H1 (cell line): ENCODE measurements at regions not wholly inside any gene's neighbourhood (a gene's known extent, or its start where the extent isn't known, plus 50 kb on each side); places are given as distances from the start of the nearest gene placed in this dataset.

Experiments
- CTCF ChIA-PET: fragments of 300-600 bp; sonication (Branson Sonifier 250); formaldehyde crosslinking; loops from one replicate; lab custom pipeline; 2021; ENCODE audit not compliant: partially characterized antibody; lab: Charles Lee
- POLR2A ChIA-PET: fragments of 300-600 bp; sonication (Branson Sonifier 250); formaldehyde crosslinking; loops from one replicate; lab custom pipeline; 2021; ENCODE audit warnings: inconsistent platforms; ENCODE audit not compliant: partially characterized antibody; lab: Charles Lee
- DNase-seq, 2 experiments: peaks; one replicate each; pipeline versions ENCODE4 v3.0.0 to v3.0.0-alpha.2; 2010 to 2022; ENCODE audit warnings: low spot score in 2 of 2, low read depth in 1 of 2, mixed read lengths in 1 of 2
- FAIRE-seq: peaks from 2 replicates; lab custom pipeline; 2011; peaks lifted over from hg19 to GRCh38; lab: Jason Lieb, UNC
- H2AFZ ChIP-seq: 2 replicates; pipeline ENCODE4 v1.8.1; 2012; ENCODE audit warnings: low read length, inconsistent platforms
- H2AK5ac ChIP-seq: 2 replicates; pipeline ENCODE4 v1.6.1; 2013; ENCODE audit warnings: low read depth, low read length
- H2BK120ac ChIP-seq: replicated peaks from 2 replicates; pipeline ENCODE3; 2013; ENCODE audit warnings: low read depth, low read length, inconsistent platforms
- H2BK12ac ChIP-seq: 2 replicates; pipeline ENCODE4 v1.6.1; 2013; ENCODE audit warnings: low read depth, low read length
- H2BK15ac ChIP-seq: 2 replicates; pipeline ENCODE4 v1.6.1; 2013; ENCODE audit warnings: low read length
- H2BK20ac ChIP-seq: 2 replicates; pipeline ENCODE4 v1.6.1; 2013; ENCODE audit warnings: low read length
- H2BK5ac ChIP-seq: 2 replicates; pipeline ENCODE4 v1.6.1; 2013; ENCODE audit warnings: low read depth, low read length
- H3K14ac ChIP-seq: 2 replicates; pipeline ENCODE4 v1.6.1; 2013; ENCODE audit warnings: inconsistent platforms; ENCODE audit not compliant: insufficient read length
- H3K18ac ChIP-seq: 2 replicates; pipeline ENCODE4 v1.6.1; 2013; ENCODE audit warnings: low read length; ENCODE audit errors: extremely low read depth
- H3K23ac ChIP-seq: 2 replicates; pipeline ENCODE4 v1.6.1; 2013; ENCODE audit warnings: inconsistent platforms; ENCODE audit not compliant: insufficient read length
- H3K23me2 ChIP-seq: 2 replicates; pipeline ENCODE4 v1.6.1; 2013; ENCODE audit warnings: low read depth, low read length
- H3K27ac ChIP-seq: 2 replicates; pipeline ENCODE4 v1.6.1; 2011; ENCODE audit warnings: low read depth, low read length, inconsistent platforms
- H3K27me3 ChIP-seq, 4 experiments: replicated peaks in 1 of 4; 1 replicate in 1 of 4; 2 replicates in 3 of 4; pipeline versions ENCODE4 v1.6.1 to v1.8.1; 2011 to 2013; ENCODE audit warnings: low read length in 3 of 4, mild to moderate bottlenecking in 3 of 4, inconsistent platforms in 2 of 4, mixed read lengths in 2 of 4, moderate library complexity in 1 of 4; ENCODE audit not compliant: control insufficient read depth in 3 of 4, insufficient read depth in 3 of 4; ENCODE audit errors: extremely low read depth in 1 of 4
- H3K36me3 ChIP-seq, 4 experiments: 2 replicates each; pipeline versions ENCODE4 v1.6.1 to v1.8.1; 2011 to 2013; ENCODE audit warnings: mild to moderate bottlenecking in 4 of 4, low read length in 3 of 4, moderate library complexity in 2 of 4, control low read depth in 1 of 4, inconsistent platforms in 1 of 4; ENCODE audit not compliant: insufficient read depth in 4 of 4, control insufficient read depth in 2 of 4
- H3K4ac ChIP-seq: replicated peaks from 2 replicates; pipeline ENCODE3; 2013; ENCODE audit warnings: low read length, low read depth, mixed read lengths, inconsistent platforms; ENCODE audit not compliant: insufficient read length
- H3K4me1 ChIP-seq, 4 experiments: replicated peaks in 1 of 4; 1 replicate in 1 of 4; 2 replicates in 3 of 4; pipeline versions ENCODE4 v1.6.1 to v1.8.1; 2011 to 2013; ENCODE audit warnings: low read length in 3 of 4, inconsistent platforms in 2 of 4, mixed read lengths in 1 of 4; ENCODE audit not compliant: insufficient read depth in 4 of 4, control insufficient read depth in 3 of 4
- H3K4me2 ChIP-seq, 2 experiments: 2 replicates each; pipeline versions ENCODE4 v1.6.1 to v1.8.1; 2011 to 2013; ENCODE audit warnings: low read depth in 2 of 2, low read length in 2 of 2, control low read depth in 1 of 2, inconsistent platforms in 1 of 2, mild to moderate bottlenecking in 1 of 2; ENCODE audit not compliant: insufficient read depth in 1 of 2
- H3K4me3 ChIP-seq, 4 experiments: fragments of 200-600, 300-600 bp in 1 of 4; sonication (generic), shearing (Covaris generic), sonication (Bioruptor Twin) in 1 of 4; 2 replicates each; pipeline versions ENCODE4 v1.5.1 to v1.8.1; 2011 to 2016; ENCODE audit warnings: low read length in 4 of 4, low read depth in 3 of 4, control low read depth in 2 of 4, inconsistent platforms in 2 of 4, mild to moderate bottlenecking in 2 of 4, mixed read lengths in 1 of 4, moderate library complexity in 1 of 4; ENCODE audit not compliant: insufficient read depth in 2 of 4; ENCODE audit errors: extremely low read depth in 1 of 4
- H3K56ac ChIP-seq: replicated peaks from 2 replicates; pipeline ENCODE3; 2013; ENCODE audit warnings: low read depth, mild to moderate bottlenecking, mixed read lengths, low read length, inconsistent platforms; ENCODE audit not compliant: insufficient read length
- H3K79me1 ChIP-seq: 2 replicates; pipeline ENCODE4 v1.6.1; 2013; ENCODE audit warnings: low read depth, low read length, control low read depth
- H3K79me2 ChIP-seq, 2 experiments: 2 replicates each; pipeline versions ENCODE4 v1.6.1 to v1.8.1; 2012 to 2013; ENCODE audit warnings: low read length in 2 of 2, mild to moderate bottlenecking in 2 of 2, inconsistent platforms in 1 of 2; ENCODE audit not compliant: insufficient read depth in 2 of 2, control insufficient read depth in 1 of 2
- H3K9ac ChIP-seq, 4 experiments: replicated peaks in 1 of 4; 1 replicate in 1 of 4; 2 replicates in 3 of 4; pipeline versions ENCODE4 v1.6.1 to v1.8.1; 2011 to 2013; ENCODE audit warnings: low read depth in 3 of 4, low read length in 3 of 4, control low read depth in 2 of 4, mild to moderate bottlenecking in 2 of 4, moderate library complexity in 2 of 4, inconsistent platforms in 1 of 4; ENCODE audit errors: extremely low read depth in 1 of 4
- H3K9me3 ChIP-seq, 2 experiments: 2 replicates each; pipeline versions ENCODE4 v1.6.1 to v1.8.1; 2012 to 2013; ENCODE audit warnings: mild to moderate bottlenecking in 2 of 2, moderate library complexity in 2 of 2, control low read depth in 1 of 2, inconsistent platforms in 1 of 2, low read depth in 1 of 2, low read length in 1 of 2, mixed read lengths in 1 of 2; ENCODE audit not compliant: insufficient read depth in 2 of 2
- H4K20me1 ChIP-seq, 2 experiments: replicated peaks in 1 of 2; 2 replicates each; pipeline versions ENCODE3 to v1.8.1; 2011 to 2013; ENCODE audit warnings: inconsistent platforms in 2 of 2, low read length in 2 of 2, mild to moderate bottlenecking in 1 of 2; ENCODE audit not compliant: insufficient read depth in 2 of 2, control insufficient read depth in 1 of 2
- H4K5ac ChIP-seq: 2 replicates; pipeline ENCODE4 v1.6.1; 2013; ENCODE audit warnings: low read length, low read depth, mixed read lengths, inconsistent platforms; ENCODE audit not compliant: insufficient read length
- H4K8ac ChIP-seq: 2 replicates; pipeline ENCODE4 v1.8.0; 2013; ENCODE audit warnings: mild to moderate bottlenecking, moderate library complexity, low read length, inconsistent platforms; ENCODE audit not compliant: insufficient read depth; ENCODE audit errors: extremely low read depth
- H4K91ac ChIP-seq: replicated peaks from 2 replicates; pipeline ENCODE3; 2013; ENCODE audit warnings: low read length, mixed read lengths, inconsistent platforms; ENCODE audit not compliant: insufficient read length
- KDM4A ChIP-seq: IDR thresholded peaks from one replicate; pipeline ENCODE4 v1.7.1; 2012; ENCODE audit warnings: low read depth, mild to moderate bottlenecking, moderate library complexity, low read length, inconsistent platforms; ENCODE audit not compliant: severe bottlenecking
- WGBS, 2 experiments: shearing (Covaris generic) in 1 of 2; methylation state at CpG; one replicate each; pipeline versions ENCODE4 v1.1.6 to v1.1.7; 2013 to 2015; ENCODE audit warnings: low lambda C conversion rate in 2 of 2, mixed read lengths in 2 of 2, inconsistent platforms in 1 of 2, low coverage in 1 of 2, missing lambda C conversion rate in 1 of 2; ENCODE audit not compliant: insufficient replicate concordance in 2 of 2, insufficient coverage in 1 of 2, insufficient read length in 1 of 2; ENCODE audit errors: extremely low coverage in 1 of 2, missing lambda C conversion rate in 1 of 2; 5-methylcytosine and 5-hydroxymethylcytosine counted together

- H2BK120ac ChIP-seq = no peak overlapping the region
- no peak for FAIRE-seq
- H4K5ac ChIP-seq = no peak overlapping the region
- TF ChIP-seq KDM4A = no peak
- H4K8ac ChIP-seq = no peak overlapping the region
- no peak overlapping the region for H3K9ac ChIP-seq
- H3K79me2 ChIP-seq = no peaks in the 10 kb centered on the region
- no peak overlapping the region for H3K4me2 ChIP-seq
- H3K27me3 ChIP-seq = no peaks in the 10 kb centered on the region
- no peak overlapping the region for H3K56ac ChIP-seq
- H3K14ac ChIP-seq = no peak overlapping the region
- H3K4ac ChIP-seq = no peak overlapping the region
- no peaks in the 10 kb centered on the region for H3K36me3 ChIP-seq
- peaks cover 0 to 4% (median 0%) of the 10 kb centered on the region in 4 experiments; a peak in 2 of 7 replicates for H3K4me1 ChIP-seq
- no peak overlapping the region for H2BK5ac ChIP-seq
- H2BK15ac ChIP-seq = no peak overlapping the region
- no peak overlapping the region for H2BK20ac ChIP-seq
- H4K20me1 ChIP-seq = no peaks in the 10 kb centered on the region
- no peak overlapping the region for H3K23ac ChIP-seq
- H2AK5ac ChIP-seq = no peak overlapping the region
- no peaks in the 10 kb centered on the region for H3K79me1 ChIP-seq
- H3K23me2 ChIP-seq = no peaks in the 10 kb centered on the region
- H3K27ac ChIP-seq = no peak overlapping the region
- H3K9me3 ChIP-seq = no peaks in the 10 kb centered on the region
- ChIA-PET CTCF (interaction anchor here (0.9 to 1.5 kb wide), 2 partner anchors 29 to 235 kb away, joined by 4 to 5 read pairs; no protein-coding TSS in a partner anchor), POLR2A (no interaction called here)
- WGBS, 2 experiments = 90% methylated on average over 2 of the region's 2 CpGs; no CpG with 5 or more reads in 1 of the 2 experiments
- H3K18ac ChIP-seq = no peak overlapping the region
- no peak overlapping the region; the same call in 1 of the 2 replicates for H2AFZ ChIP-seq
- no peak for DNase-seq
- no peak overlapping the region for H4K91ac ChIP-seq
- no peak overlapping the region for H3K4me3 ChIP-seq
- H2BK12ac ChIP-seq = no peak overlapping the region
Observed at GRCh38 chr12:98182821-98183220, 332.6 kb upstream of the TMPO start.
